HG03565 (cell line): ENCODE measurements at regions not wholly inside any gene's neighbourhood (a gene's known extent, or its start where the extent isn't known, plus 50 kb on each side); places are given as distances from the start of the nearest gene placed in this dataset.

Source experiments
- ATAC-seq: cut with Tn5 transposase; IDR thresholded peaks from one replicate; pipeline ENCODE4 v1.9.1; 2021; ENCODE audit warnings: mild to moderate bottlenecking, moderate library complexity; ENCODE audit not compliant: unreplicated experiment

DNA sequence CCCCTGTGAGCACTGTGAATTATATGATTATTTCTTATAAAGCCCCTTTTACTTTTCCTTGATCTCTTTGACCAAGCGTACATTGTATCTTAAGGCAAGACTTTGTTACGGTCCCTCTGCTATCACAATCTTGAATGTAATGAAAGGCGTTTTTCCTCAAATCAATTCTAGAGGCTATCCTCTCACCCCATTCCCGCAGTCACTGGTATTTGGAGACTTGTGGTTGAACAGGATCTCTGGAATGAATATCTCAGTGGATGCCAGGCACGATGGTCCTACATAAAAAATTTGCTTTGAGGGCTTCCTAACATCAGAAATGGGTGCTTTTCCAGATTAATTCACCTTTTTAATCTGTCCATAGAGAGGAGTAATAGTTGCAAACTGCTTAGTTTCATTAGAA is 151.4 kb upstream of the PAPPA start:
- no peak for ATAC-seq

DNA sequence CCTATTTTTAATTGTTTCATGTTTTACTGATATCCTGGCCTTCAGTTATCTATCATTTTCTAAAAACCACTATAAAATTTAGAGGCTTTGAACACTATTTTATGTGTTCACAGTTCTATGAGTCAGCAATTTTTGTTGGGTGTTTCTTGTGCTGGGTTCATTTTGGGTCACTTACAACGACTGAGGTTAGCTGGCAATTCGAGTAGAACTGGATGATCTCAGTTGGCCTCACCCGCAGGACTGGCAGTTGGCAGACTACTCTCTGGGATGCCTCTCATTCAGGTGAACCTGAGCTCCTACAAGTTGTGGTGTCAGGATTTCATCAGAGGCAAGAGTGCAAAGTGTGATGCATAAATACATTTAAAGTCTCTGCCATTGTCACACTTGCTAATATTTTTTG is 151.0 kb upstream of the PAPPA start:
- no peak for ATAC-seq

- no peak for ATAC-seq
These were observed 150.2 kb upstream of the PAPPA start for GRCh38 chr9:116003397-116003796.

DNA sequence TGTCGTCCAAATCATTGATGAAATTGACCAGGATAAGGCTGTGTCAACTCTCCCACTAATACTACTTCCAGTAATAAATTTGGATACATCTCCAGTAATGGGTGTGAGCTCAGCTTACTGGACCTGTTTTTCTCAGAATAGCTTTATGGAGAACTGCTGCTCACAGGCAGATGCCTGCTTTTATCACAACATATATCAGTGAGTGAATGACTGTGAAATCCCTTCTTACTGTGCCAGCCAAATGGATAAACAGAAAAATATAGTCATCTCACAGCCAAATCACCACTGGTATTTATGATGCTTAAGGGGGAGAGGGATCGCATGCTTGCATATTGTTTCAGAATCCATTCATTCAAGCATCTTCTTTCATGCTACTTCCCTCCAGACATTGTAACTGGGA is 148.4 kb upstream of the PAPPA start:
- ATAC-seq = no peak

DNA sequence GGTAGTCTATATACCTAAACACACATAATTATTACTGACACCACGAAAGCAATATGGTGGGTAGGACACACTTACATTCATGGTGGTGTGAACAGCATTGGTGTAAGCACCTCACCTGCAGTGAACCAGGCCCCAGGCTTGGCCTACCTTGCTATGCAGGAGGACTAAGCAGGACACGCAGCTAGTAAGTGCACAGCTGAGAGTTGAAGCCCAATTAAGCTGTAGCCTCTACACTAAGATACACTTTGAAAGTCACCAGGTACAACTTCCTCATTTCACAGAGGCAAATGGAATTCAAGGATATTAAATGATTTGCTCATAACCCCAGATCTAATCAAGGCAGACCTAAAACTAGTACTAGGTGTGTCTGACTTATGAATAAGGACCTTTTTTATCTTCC is 145.8 kb upstream of the PAPPA start:
- ATAC-seq = no peak

DNA sequence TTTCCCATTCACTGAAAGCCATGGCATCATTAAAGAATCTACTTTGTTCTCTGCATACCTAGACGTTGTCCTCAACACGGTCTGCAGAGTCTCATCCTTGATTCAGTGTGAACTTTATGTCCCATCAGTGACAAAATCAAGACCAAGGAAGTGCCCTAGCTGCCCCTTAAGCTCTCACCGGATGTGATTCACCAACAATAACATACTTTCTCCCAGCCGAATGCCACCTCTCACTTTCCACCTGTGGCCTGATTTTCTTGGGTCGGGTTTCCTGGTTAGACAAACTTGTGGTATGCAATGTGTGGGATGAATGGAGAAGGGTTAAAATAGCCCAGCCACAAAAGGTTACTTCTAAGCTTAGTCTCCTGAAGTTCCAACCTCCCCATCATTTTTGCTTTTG is 145.3 kb upstream of the PAPPA start:
- ATAC-seq = no peak

- ATAC-seq = no peak
These were observed 144.2 kb upstream of the PAPPA start for GRCh38 chr9:116009420-116009819.

DNA sequence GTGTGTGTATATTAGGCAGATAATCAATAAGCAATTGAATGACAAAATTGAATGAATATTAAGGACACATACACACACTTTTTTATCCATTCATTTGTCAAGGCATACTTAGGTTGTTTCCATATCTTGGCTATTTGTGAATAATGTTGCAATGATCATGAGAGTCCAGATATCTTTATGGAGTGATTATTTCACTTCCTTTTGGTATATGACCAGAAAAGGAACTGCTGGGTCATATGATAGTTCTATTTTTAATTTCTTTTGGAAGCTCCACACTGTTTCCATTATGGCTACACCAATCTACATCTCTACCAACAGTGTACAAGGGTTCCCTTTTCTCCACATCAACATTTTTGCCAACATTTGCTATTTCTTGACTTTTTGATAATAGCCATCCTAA is 137.7 kb upstream of the PAPPA start:
- ATAC-seq = no peak

GRCh38 chr9:116020146-116020545 is 133.4 kb upstream of the PAPPA start:
- no peak for ATAC-seq

DNA sequence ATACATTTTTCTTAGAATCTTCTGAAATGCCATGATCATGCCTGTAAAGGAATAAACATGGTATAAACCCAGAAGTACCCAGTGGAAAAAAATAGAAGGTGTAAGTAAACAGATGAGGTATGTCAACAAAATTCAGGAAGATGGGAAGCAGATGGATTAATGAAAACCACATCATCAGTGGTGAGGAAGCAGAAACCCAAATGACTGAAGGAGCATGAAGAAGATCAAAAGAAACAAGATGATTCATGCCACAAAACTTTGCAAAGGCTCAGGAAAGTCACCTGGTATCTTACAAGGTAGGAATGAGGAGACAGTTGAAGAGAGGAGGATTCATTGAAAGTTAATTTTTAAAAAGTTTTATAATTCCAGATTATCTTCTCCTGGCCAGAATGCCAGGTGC is 132.8 kb upstream of the PAPPA start:
- ATAC-seq = no peak

GRCh38 chr9:116027096-116027495 is 126.5 kb upstream of the PAPPA start:
- ATAC-seq = no peak

- ATAC-seq = no peak
These were observed 126.1 kb upstream of the PAPPA start for GRCh38 chr9:116027511-116027910.

GRCh38 chr9:116027951-116028350 is 125.6 kb upstream of the PAPPA start:
- ATAC-seq = no peak

DNA sequence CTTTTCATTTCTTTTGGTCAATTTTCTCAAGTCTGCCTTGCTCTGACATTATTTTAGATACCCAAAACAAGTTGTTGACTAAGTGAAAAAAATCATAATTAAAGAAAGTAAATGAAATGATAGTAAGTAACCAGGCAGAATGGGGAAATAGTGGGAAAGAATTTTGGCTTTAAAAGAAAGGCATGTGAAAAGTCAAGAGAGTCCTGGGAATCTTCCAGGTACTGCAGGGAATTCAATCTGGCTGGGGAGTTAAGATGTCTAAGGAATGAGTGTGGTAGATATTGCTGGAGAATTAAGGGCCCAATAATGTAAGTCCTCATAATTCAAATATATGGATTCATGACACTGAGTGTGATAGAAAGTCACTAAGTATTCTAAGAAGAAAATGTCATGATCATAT is 123.1 kb upstream of the PAPPA start:
- ATAC-seq = no peak

- ATAC-seq = no peak
These were observed 120.7 kb upstream of the PAPPA start for GRCh38 chr9:116032683-116033440.

DNA sequence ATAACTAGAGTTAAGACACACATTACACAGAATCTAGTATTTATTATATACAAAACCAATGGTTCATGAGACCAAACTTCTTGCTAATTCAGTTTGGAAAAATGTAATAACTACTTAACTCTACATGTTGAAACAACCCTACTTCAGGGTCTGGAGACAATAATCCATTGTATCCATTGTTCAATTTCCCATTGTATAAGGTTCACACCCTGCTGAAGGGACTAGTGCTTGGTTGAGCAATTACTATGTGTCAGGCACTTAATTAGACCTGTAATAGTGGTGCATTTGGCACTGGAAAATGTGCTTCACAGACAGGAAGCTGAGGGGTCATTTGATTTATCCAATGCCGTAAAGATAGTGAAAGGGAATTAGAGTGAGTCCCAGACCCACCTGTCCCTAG is 114.3 kb upstream of the PAPPA start:
- no peak for ATAC-seq

GRCh38 chr9:116039893-116040292 is 113.7 kb upstream of the PAPPA start:
- ATAC-seq = no peak

DNA sequence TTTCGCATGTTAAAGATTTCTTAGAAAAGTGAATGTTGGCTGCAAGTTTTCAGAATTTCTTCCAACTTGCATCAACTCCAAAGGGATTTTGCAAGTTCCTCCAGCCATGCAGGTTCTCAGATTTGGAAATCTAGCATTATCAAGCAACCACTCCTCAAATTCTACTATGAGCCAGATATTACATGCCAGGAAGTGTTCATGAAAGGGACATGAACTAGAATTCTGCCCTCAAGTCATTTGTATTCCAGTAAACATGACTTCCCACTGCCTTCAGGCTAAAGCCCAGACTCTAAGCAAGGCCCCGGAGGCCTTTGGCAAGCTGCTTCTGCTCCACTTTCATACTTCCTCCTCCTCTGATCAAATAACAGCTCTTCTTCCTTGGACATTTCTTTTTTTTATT is 111.3 kb upstream of the PAPPA start:
- no peak for ATAC-seq

GRCh38 chr9:116045083-116045482 is 108.5 kb upstream of the PAPPA start:
- ATAC-seq = no peak

DNA sequence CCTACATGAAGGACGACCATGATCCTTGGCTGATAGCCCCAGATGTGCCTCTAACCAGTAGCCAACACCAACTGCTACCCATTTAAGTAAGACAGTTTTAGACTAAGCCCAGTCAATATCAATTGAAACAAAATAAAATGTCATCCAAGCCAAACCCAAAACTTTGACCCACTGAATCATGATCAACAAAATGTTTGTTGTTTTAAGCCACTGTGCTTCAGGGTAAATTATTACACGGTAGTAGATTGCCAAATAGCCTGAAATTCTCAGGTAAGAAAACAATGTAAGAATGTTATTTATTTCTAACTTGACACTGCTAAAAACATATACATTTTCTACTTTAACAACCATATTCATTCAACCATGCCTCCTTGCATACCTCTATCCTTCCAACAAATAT is 105.5 kb upstream of the PAPPA start:
- no peak for ATAC-seq

GRCh38 chr9:116049456-116049855 is 104.1 kb upstream of the PAPPA start:
- ATAC-seq = no peak

DNA sequence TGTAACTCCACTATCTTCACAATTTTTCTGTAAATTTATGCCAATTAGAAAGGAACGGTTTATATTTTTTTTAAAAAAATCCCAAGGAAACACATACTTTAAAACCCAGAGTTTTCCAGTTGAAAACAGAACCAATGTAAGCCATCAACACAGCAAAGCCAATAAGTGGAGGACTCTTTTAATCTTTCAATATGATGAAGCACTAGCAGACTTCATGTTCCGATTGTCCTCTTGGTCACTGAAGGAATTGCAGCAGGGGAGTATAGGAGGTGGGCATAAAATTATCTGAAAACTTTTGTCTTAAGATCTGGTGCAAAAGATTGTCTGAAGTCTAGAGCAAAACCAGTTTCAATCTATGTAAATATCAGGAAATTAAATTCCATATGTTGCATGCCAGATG is 102.1 kb upstream of the PAPPA start:
- ATAC-seq = no peak

DNA sequence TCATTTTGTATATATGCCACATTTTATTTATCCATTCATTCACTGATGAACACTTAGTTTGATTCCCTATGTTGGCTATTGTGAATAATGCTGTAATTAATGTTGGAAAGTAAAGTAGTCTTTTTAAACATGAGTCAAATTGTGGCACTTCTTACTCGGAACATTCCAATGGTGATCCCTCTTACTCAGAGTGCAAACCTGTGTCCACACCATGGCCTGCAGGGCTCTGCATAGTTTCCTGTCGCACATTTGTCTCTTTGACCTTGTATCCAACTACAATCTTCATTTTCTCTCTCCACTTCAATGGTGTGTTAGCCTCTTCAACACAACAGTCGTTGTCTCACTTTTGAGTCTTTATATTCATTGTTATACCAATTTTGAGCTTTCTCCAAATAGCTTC is 98.1 kb upstream of the PAPPA start:
- ATAC-seq = no peak
